ENCODE measurements at regions not wholly inside any gene's neighbourhood (a gene's known extent, or its start where the extent isn't known, plus 50 kb on each side); places are given as distances from the start of the nearest gene placed in this dataset.

DNA sequence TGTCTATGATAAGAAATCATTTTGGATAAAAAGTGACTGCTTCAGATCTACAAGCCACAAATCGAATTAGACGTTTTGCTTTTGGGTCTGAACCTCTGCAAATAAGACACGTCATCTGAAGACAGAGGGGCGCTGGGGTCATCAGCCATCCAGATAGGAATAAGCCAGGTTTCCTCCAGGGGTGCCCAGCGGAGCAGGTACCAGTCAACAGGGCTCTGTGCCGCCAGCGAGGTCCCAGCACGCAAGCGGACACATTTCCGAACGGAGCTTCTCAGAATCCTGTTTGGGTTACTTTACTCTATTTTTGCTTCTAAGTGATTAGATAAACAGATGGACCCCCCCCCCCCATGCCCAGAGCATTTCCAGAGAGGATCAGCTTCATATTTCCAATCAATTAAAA is 873.8 kb downstream of the BRD1 start:
- DNase-seq (ENCODE audit: missing footprints), result peak; percentile 32
- ATAC-seq, result no peak
- intact Hi-C loops (cut with DNase I), result no loop called here

GRCh38 chr22:48953103-48953720 is 874.5 kb downstream of the BRD1 start:
- DNase-seq (ENCODE audit: missing footprints), result peak; percentile 40
- no peak for ATAC-seq
- intact Hi-C loops (cut with DNase I), result no loop called here

- intact Hi-C loops (cut with DNase I), result no loop called here
- ATAC-seq (no peak), DNase-seq (ENCODE audit: missing footprints) (peak; percentile 53)
Measured at GRCh38 chr22:48952256-48953102, 875.2 kb downstream of the BRD1 start.

- no peak for ATAC-seq
- DNase-seq (ENCODE audit: missing footprints), result no peak
- intact Hi-C loops (cut with DNase I), result no loop called here
Measured at GRCh38 chr22:48951836-48952235, 875.8 kb downstream of the BRD1 start.

DNA sequence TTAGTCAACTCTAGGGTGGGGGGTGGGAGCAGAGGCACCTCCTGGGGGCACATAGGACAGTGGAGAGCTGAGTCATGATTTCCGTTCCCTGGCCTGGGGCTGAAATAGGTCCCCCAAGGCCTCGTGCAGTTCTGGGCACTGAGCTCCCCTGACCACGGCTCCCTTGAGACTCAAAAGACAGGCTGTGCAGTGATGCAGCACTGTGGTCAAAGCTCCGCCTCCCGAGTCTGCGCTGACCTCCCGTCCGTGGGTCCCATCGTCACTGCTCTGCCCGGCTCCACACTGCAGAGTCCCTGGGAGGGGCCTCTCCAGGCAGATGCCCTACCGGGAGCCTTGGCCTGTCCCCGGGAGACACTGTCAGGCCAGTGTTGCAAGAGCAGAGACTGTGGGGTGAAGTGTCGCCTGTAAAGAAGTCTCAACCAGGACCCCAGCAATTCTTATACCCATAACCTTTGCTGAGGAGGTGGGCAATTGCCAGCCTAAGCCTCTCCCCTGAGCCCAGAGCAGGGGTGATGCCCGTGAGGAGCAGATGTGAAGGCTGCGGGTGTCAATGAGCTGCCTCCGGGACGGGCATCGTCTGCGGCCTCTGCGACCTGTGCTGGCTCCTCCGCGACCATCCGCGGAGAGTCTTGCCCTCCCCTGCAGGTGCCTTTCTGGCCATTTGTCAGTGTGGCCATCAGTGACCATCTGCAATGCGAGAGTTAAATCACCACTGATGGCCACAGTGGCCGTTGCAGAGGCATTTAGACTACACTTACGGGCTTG is 877.3 kb downstream of the BRD1 start:
- DNase-seq (ENCODE audit: missing footprints) (no peak), ATAC-seq (no peak)
- intact Hi-C loops (cut with DNase I), result no loop called here

DNA sequence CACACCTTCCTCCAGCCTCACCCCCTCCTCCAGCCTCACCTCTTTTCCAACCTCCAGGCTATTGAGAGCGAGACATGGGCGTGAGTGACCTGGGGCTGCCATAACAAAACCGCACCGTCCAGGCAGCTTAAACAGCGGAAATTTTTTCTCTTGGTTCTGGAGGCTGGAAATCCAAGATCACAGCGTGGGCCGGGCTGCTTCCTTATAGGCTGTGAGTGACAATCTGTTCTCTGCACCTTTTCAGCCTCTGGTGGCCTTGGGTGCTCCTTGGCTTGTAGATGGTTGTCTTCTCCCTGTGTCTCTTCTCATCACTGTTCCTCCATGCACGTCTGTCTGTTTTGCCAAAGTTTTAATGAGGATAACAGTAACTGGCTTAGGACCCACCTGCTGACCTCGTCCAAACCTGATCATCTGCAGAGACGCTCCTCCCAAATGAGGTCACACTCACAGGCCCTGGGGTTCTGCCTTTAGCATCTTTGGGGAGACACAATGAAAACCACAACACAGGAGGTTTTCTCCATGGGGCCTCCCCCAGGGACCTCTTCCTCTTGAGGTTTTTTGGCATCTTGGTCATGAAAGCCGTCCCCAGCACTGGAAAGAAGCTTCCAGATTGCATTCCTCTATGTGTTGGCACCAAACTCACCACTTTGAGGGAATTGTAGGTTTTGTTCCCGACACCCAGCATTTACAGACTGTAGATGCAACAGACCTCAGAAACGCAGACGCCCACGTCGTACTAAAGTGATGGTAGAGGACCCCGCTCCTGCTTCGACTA is 878.1 kb downstream of the BRD1 start:
- intact Hi-C loops (cut with DNase I), result no loop called here
- ATAC-seq, result no peak
- DNase-seq (ENCODE audit: missing footprints), result no peak

DNA sequence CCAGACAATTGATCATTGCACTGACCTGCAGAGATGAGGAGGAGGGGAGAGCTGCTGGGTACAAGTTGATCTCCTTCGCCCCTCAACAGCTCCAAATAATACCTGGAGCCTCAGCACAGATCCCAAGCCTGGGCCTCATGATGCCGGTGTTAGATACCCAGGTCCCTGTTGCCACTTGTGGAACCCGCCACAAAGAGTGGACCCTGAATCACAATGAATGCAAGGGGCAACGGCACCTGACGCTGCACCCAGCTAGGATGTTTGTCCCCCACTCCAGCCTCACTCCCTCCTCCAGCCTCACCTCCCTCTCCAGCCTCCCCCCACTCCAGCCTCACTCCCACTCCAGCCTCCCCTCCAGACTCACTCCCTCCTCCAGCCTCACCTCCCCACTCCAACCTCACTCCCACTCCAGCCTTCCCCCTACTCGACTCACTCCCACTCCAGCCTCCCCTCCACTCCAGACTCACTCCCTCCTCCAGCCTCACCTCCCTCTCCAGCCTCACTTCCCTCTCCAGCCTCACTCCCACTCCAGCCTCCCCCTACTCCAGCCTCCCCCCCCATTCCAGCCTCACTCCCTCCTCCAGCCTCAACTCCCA is 879.0 kb downstream of the BRD1 start:
- ATAC-seq (no peak), DNase-seq (ENCODE audit: missing footprints) (no peak)
- intact Hi-C loops (cut with DNase I), result no loop called here

DNA sequence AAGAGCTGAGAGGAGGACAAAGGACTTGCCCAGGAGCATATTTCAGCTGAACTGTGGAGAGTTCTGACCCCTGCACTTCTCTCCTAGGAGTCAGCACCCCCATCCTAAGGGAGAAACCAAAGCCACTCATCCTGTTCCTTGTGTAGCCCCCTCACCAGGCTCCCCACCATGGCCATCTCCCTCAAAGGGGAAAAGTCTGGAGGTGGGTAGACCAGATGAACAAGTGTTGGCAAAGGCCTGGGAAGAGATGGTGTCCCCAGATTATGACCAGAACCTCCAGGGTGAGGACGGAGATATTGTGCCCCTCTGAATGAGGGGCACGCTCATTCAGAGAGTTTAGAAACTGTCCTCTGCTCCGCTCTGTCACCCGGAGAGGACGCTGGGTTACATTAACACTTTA is 880.0 kb downstream of the BRD1 start:
- intact Hi-C loops (cut with DNase I), result no loop called here
- DNase-seq (ENCODE audit: missing footprints), result no peak
- no peak for ATAC-seq

DNA sequence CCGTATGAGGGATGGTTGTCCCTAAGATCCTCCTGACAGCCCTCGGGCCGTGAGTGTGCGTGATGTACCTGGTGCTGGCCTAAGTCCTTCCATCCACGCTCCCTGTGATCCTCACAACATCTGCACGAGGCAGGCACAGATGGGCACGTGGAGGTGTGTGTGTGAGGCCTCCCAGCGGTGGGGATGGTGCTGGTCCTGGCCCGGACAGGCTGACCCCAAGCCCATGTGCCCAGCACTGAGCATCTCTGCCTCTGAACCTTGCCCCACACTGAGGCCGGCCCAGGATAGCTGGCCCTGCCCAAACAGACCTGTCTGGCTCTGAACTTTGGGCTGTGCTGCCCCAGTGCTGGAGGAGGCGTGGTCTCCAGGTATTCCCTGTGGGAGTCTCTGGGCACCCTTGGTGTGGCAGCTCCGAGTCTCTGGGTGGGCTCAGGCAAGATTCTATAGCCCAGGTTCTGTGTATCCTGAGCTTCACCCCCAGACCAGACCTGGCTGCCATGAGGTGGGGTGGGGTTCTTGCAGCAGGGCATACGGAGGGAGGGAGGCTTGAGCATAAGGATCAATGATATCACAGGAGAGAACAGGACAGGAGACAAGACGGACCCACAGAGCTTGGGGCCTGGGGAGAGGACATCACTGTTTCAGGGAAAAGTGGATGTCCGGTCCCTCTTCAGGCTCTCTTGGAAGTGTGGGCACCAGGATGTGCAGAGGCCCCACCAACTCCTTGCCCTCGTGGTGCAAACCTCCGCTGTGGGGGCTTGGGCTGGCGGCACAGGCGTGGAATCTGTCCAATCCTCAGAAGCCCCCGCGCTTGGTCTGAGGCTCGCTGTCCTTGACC is 881.8 kb downstream of the BRD1 start:
- ATAC-seq (no peak), DNase-seq (ENCODE audit: missing footprints) (no peak)
- intact Hi-C loops (cut with DNase I), result no loop called here

DNA sequence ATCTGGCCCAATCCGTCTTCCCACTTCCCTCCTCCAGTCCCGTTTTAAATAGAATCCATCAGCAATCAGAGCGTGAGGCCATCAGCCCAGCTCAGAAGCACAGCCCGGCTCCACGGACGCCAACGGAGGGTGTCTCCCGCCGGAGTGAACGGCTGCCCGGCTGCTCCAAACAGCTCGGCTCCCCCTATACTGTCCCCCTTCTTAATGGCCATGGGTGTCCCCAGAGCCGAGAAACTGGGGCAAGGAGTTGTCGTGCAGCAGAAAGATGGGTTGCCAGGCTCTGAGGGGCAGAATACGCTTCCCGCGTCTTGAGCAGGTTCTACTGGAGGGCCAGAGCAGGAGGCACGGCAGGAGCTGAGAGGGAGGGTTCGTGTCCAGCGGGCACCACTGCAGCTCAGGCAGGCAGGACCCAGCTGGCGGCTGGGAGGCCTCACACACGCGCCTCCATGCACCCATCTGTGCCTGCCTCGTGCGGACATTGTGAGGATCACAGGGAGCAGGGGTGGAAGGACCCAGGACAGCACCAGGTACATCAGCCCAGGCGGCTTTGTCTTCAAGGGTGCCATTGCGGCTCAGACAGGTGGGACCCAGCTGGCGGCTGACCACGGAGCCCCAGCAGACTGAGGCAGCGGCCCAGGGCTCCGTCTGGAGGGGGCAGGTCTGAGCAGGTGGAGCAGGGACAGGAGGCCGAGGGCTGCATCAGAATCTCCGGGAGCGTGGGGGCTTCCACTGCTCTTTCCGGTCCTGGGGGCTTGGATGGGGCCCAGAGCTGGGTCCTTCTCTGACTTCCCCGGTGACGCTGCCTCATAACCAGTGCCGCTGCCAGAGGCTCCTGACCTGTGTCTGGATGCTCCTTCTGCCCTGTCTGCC is 882.7 kb downstream of the BRD1 start:
- intact Hi-C loops (cut with DNase I), result no loop called here
- ATAC-seq (no peak), DNase-seq (ENCODE audit: missing footprints) (no peak)

DNA sequence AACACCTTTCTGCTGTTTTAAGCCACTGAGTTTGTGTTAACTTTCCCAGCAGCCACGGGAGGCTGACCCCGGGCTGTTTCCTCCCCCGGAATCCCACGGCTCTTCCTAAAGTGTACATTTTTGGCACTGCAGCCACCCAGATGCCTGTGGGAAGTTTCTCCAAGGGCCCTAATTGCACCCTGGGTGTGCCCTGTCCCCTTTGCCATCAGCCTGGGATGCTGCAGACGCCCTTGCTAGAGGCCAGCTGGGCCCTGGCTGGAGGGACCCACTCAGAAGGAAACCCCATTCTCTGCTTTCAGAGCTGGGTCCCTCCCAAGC is 883.3 kb downstream of the BRD1 start:
- intact Hi-C loops (cut with DNase I), result no loop called here
- ATAC-seq (no peak), DNase-seq (ENCODE audit: missing footprints) (no peak)

DNA sequence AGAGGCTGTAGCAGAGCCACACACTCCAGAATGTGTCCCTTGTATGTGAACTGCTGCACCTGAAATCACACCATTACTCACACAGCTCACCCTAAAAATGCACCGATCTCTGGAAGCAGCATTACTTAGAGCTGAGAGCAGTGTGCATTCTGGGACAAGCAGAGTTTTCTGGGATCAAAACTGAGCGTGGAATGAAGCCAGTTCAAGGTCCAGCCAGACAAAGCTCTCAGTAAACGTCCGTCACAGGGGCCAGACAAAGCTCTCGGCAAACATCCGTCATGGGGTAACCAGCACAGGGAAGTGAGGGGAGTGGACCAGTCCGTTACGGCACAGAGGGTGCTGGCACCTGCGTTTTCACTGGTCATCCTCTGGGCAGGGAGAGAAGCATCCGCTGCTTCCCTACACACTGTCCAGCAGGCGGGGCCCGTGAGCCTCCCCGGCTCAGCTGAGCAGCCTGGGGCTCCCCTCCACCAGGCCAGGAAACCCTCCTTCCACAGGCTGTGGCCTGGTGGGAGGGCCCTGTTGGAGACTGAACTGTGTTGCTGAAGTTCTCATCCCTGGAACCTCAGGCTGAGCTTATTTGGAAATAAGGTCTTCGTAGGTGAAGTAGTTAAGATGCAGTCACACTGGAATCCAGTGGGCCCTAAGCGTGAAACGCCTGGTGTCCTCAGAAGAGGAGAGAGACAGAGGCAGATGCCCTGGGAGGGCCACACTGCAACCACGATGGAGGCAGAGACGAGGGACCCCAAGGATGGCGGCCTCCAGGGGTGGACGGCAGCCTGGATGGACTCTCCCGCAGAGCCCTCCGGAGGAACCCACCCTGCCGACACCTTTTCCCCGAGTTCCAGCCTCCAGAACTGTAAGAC is 883.9 kb downstream of the BRD1 start:
- intact Hi-C loops (cut with DNase I), result no loop called here
- ATAC-seq (no peak), DNase-seq (ENCODE audit: missing footprints) (no peak)

GRCh38 chr22:48942698-48943566 is 884.7 kb downstream of the BRD1 start:
- ATAC-seq (no peak), DNase-seq (ENCODE audit: missing footprints) (no peak)
- intact Hi-C loops (cut with DNase I), result no loop called here

DNA sequence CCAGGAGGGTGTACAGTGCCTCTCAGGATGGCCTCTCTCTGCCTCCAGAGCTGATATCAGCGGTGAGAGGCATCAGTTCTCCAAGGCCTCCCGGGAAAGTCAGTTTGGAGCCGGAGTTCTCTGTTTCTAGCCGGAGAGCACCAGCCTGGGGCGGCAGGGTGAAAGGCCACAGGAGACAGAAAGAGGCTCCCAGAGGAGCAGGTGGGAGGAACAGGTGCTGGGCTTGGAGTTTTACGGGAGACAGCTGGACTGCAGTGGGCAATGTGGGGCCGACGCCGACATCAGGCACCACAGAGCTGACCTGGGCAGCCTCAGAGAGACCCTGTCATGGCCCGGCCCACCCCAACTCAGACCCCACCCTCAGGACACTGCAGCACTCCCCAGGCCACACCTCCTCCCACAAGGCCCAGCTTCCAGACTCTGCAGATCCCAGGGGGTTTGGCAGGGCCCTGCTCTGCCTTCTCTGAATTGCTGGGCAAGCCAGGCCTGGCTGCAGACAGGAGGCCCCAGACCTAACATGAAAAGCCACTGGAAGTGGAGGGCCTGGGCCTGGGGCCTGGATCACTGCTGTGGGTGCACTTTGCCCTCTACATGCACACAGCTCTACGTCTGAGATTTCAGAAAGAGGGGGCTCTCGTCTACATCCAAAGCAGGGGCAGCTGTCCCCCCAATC is 885.6 kb downstream of the BRD1 start:
- DNase-seq (ENCODE audit: missing footprints), result no peak
- intact Hi-C loops (cut with DNase I), result no loop called here
- no peak for ATAC-seq

All from Right ventricle myocardium inferior (tissue), 1 donor.